Calu3 (cell line): ENCODE measurements at regions not wholly inside any gene's neighbourhood (a gene's known extent, or its start where the extent isn't known, plus 50 kb on each side); places are given as distances from the start of the nearest gene placed in this dataset.

Source experiments
- BruUV-seq: library from RNA; stranded (reverse); fragments of 400-500 nt; replicated peaks from 2 replicates; lab custom pipeline; 2021; lab: Mats Ljungman, UMichigan
- CTCF ChIA-PET: fragments of 300-600 bp; sonication (Branson Sonifier 250); formaldehyde crosslinking; loops from one replicate; lab custom pipeline; 2022; ENCODE audit warnings: antibody characterized with exemption; lab: Charles Lee
- DNase-seq: peaks from one replicate; pipeline ENCODE4 v3.0.0; 2022
- H3K27ac Mint-ChIP-seq: one replicate; pipeline ENCODE4 v1.8.0; 2022; ENCODE audit warnings: mixed read lengths; ENCODE audit not compliant: unreplicated experiment
- H3K27me3 Mint-ChIP-seq: one replicate; pipeline ENCODE4 v1.8.0; 2022; ENCODE audit warnings: mixed read lengths; ENCODE audit not compliant: unreplicated experiment
- H3K36me3 Mint-ChIP-seq: one replicate; pipeline ENCODE4 v1.8.0; 2022; ENCODE audit warnings: mild to moderate bottlenecking, moderate library complexity, mixed read lengths; ENCODE audit not compliant: insufficient read depth, unreplicated experiment
- H3K4me1 Mint-ChIP-seq: one replicate; pipeline ENCODE4 v1.8.0; 2022; ENCODE audit warnings: mild to moderate bottlenecking, low read depth, mixed read lengths; ENCODE audit not compliant: unreplicated experiment
- H3K4me3 Mint-ChIP-seq: one replicate; pipeline ENCODE4 v1.8.0; 2022; ENCODE audit warnings: mild to moderate bottlenecking, low read depth, moderate library complexity, mixed read lengths; ENCODE audit not compliant: unreplicated experiment
- H3K9me3 Mint-ChIP-seq: one replicate; pipeline ENCODE4 v1.8.0; 2022; ENCODE audit warnings: low read depth, mixed read lengths; ENCODE audit not compliant: unreplicated experiment
- intact Hi-C: fragments of 100-400 bp; cut with micrococcal nuclease; formaldehyde crosslinking; loops from one replicate; pipeline ENCODE4 v1.10.0; 2022; ENCODE audit not compliant: unreplicated experiment
- TF ChIP-seq, protein P1 (sequence below): fragments of 200-600 bp; IDR thresholded peaks from one replicate; pipeline ENCODE4 v1.8.0; 2022; ENCODE audit warnings: antibody characterized with exemption; ENCODE audit not compliant: unreplicated experiment

DNA sequence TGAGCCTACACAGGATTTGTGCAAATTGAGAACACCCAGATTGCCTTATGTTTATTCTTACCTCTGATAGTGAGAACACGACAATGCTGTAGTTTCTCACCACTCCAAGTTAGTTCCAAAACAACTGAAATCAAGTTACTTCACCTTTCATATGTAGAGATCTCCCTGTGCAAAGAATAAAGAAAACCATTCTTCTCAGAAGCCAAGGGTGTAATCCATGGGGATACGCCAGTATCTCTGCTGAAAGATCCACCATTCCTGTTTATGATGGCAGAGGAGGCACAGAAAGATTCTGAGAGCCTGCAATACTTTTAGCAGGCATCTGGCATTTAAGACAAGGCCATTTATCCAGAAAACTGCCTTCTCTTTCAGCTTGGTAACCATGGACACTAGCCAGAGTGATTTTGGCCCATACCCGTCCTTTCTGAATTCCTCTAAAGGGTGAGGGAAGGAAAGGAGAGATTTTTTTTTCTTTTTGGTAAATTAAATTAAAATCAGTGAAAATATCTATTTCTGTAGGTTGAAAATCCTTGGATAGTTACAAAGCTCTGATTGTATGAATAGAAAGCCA, 355.4 kb upstream of the FAR2 start:
- H3K27me3 Mint-ChIP-seq: no peaks in the 10 kb centered on the region
- no peak overlapping the region for H3K4me3 Mint-ChIP-seq
- intact Hi-C loops: no loop called here
- peaks cover 8% of the 10 kb centered on the region for H3K4me1 Mint-ChIP-seq
- TF ChIP-seq, protein P1, sequence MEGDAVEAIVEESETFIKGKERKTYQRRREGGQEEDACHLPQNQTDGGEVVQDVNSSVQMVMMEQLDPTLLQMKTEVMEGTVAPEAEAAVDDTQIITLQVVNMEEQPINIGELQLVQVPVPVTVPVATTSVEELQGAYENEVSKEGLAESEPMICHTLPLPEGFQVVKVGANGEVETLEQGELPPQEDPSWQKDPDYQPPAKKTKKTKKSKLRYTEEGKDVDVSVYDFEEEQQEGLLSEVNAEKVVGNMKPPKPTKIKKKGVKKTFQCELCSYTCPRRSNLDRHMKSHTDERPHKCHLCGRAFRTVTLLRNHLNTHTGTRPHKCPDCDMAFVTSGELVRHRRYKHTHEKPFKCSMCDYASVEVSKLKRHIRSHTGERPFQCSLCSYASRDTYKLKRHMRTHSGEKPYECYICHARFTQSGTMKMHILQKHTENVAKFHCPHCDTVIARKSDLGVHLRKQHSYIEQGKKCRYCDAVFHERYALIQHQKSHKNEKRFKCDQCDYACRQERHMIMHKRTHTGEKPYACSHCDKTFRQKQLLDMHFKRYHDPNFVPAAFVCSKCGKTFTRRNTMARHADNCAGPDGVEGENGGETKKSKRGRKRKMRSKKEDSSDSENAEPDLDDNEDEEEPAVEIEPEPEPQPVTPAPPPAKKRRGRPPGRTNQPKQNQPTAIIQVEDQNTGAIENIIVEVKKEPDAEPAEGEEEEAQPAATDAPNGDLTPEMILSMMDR: no peak
- no peak overlapping the region for H3K27ac Mint-ChIP-seq
- DNase-seq: no peak
- H3K9me3 Mint-ChIP-seq: peaks cover 3% of the 10 kb centered on the region
- CTCF ChIA-PET: no interaction called here
- no TSS peak for BruUV-seq
- H3K36me3 Mint-ChIP-seq: no peaks in the 10 kb centered on the region

DNA sequence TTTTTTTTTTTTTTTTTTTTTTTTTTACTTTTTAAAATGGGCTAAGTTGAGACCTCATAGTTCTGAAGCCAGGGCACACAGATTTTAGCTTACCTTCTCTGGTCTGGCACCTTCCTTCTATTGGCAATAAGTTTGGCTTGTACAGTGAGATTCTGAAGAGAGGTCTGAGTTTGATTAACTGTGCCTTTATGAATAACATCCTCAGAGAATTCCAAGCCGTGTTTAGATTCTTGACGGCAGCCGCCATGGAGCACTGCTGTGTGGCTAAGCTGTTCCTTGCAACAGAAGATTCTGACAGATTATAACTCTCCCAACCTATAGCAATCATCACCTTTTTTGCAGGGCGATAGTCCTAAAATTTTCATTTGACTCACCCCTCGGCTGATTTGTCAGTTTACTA, 354.9 kb upstream of the FAR2 start:
- intact Hi-C loops: no loop called here
- Mint-ChIP-seq H3K27me3 (no peaks in the 10 kb centered on the region), H3K9me3 (peaks cover 3% of the 10 kb centered on the region), H3K36me3 (no peaks in the 10 kb centered on the region), H3K4me3 (no peak overlapping the region), H3K27ac (no peak overlapping the region), H3K4me1 (peaks cover 8% of the 10 kb centered on the region)
- no TSS peak for BruUV-seq
- TF ChIP-seq, protein P1: no peak
- no peak for DNase-seq
- CTCF ChIA-PET: no interaction called here

DNA sequence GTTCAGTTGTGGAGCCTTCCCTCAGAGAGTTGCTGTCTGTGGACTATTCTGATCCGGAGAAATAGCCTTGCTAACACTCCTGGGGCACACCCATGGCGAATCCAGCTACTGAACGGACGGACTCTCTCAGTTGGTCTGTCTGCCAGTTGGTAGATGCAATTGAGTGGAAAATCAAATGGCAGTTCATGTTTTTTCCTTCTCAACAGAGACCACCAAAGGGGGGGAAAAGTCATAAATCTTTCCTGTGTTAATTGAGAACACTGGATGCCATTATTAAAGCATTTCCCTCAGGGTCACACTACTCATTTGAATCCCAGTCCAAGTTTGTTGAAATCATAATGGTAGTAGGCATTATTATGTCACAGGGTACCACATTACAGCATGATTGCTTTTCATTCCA, 354.3 kb upstream of the FAR2 start:
- Mint-ChIP-seq H3K4me3 (no peak overlapping the region), H3K4me1 (peaks cover 14% of the 10 kb centered on the region), H3K27ac (no peak overlapping the region), H3K27me3 (no peaks in the 10 kb centered on the region), H3K9me3 (peaks cover 3% of the 10 kb centered on the region), H3K36me3 (no peaks in the 10 kb centered on the region)
- TF ChIP-seq, protein P1: no peak
- DNase-seq: no peak
- intact Hi-C loops: no loop called here
- CTCF ChIA-PET: no interaction called here
- BruUV-seq: no TSS peak

DNA sequence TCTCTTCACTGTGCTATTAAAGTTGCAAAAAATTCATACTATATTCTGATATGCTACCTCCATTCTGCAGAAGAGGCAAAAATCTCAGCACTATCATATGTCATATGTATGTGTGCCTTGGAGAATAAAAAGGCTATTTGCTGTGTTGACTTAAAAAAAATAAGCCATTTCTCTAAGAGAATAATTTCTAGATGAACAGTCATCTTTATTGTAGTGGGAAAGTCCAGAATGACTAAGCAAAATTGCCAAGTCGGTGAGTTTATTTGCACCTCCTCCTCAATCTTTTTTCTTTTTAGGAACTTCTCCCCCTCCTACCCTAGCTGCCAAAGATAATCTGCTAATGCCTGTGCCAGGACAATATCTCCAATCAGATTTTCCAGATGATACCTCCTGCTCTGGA, 353.8 kb upstream of the FAR2 start:
- CTCF ChIA-PET: no interaction called here
- BruUV-seq: no TSS peak

More for the DNA sequence above, 353.8 kb upstream of the FAR2 start:
- H3K36me3 Mint-ChIP-seq: no peaks in the 10 kb centered on the region
- TF ChIP-seq, protein P1: no peak
- H3K4me3 Mint-ChIP-seq: no peak overlapping the region
- no peak for DNase-seq
- peaks cover 15% of the 10 kb centered on the region for H3K4me1 Mint-ChIP-seq
- H3K27ac Mint-ChIP-seq: peak overlapping the region; percentile 23
- H3K9me3 Mint-ChIP-seq: peaks cover 3% of the 10 kb centered on the region
- no peaks in the 10 kb centered on the region for H3K27me3 Mint-ChIP-seq
- intact Hi-C loops: no loop called here
